PFSK-1 (cell line): ENCODE measurements at regions not wholly inside any gene's neighbourhood (a gene's known extent, or its start where the extent isn't known, plus 50 kb on each side); places are given as distances from the start of the nearest gene placed in this dataset.

Experiments
- FOXP2 ChIP-seq: optimal IDR thresholded peaks from 2 replicates; pipeline ENCODE3; 2011; ENCODE audit warnings: borderline replicate concordance, control low read depth, inconsistent platforms; ENCODE audit not compliant: insufficient read depth; ENCODE audit errors: extremely low read length, extremely low read depth
- POLR2AphosphoS5 ChIP-seq: IDR thresholded peaks from 2 replicates; pipeline ENCODE4 v1.6.1; 2012; ENCODE audit warnings: low read depth, mild to moderate bottlenecking, control low read depth, low read length, moderate library complexity
- REST ChIP-seq, 2 experiments: IDR thresholded peaks; 2 replicates each; pipeline versions ENCODE4 v1.6.1 to v1.8.0; 2011 to 2012; ENCODE audit warnings: low read depth in 2 of 2, low read length in 2 of 2, control low read depth in 1 of 2, inconsistent platforms in 1 of 2, mild to moderate bottlenecking in 1 of 2, moderate library complexity in 1 of 2; ENCODE audit not compliant: insufficient read depth in 1 of 2
- SIN3A ChIP-seq: IDR thresholded peaks from 2 replicates; pipeline ENCODE4 v1.6.1; 2012; ENCODE audit warnings: mild to moderate bottlenecking, low read length, moderate library complexity, borderline replicate concordance; ENCODE audit not compliant: insufficient read depth
- TAF1 ChIP-seq: IDR thresholded peaks from 2 replicates; pipeline ENCODE4 v1.6.1; 2012; ENCODE audit warnings: low read length, control low read depth, borderline replicate concordance; ENCODE audit not compliant: insufficient read depth

DNA sequence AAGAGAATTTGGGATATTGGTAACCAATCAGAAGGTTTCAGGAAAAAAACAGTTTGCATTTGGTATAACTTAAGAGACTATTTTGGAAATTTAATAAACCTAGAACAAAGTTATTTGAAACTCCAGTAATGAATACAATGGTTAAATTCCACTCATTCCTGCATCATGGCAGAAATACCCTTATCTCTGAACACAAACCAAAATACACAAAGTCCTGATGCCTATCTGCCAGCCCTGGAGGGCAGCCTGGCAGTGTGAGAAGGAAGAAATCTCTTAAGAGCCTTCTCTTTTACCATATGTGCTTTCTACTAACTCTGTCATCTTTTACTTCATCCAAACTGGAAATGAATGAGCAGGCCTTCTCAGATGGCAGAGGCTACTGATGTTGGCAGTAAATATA is 147.1 kb upstream of the LYZL1 start:
- TF ChIP-seq POLR2AphosphoS5: no peak
- no peak for TF ChIP-seq SIN3A
- TF ChIP-seq TAF1: no peak
- no peak for TF ChIP-seq REST (IDR thresholded peaks at IDR 0.05; ENCODE audit: insufficient read depth in 1 of 2, low read depth in 2 of 2, low read length in 2 of 2)
- no peak for TF ChIP-seq FOXP2
